HG03342 (cell line): ENCODE measurements at regions not wholly inside any gene's neighbourhood (a gene's known extent, or its start where the extent isn't known, plus 50 kb on each side); places are given as distances from the start of the nearest gene placed in this dataset.
A peak's percentile ranks its signal among the peaks of the same experiment; 100 is the strongest.

ENCODE experiments used
- ATAC-seq: cut with Tn5 transposase; IDR thresholded peaks from one replicate; pipeline ENCODE4 v1.9.1; 2021; ENCODE audit warnings: mild to moderate bottlenecking, moderate library complexity; ENCODE audit not compliant: unreplicated experiment

DNA sequence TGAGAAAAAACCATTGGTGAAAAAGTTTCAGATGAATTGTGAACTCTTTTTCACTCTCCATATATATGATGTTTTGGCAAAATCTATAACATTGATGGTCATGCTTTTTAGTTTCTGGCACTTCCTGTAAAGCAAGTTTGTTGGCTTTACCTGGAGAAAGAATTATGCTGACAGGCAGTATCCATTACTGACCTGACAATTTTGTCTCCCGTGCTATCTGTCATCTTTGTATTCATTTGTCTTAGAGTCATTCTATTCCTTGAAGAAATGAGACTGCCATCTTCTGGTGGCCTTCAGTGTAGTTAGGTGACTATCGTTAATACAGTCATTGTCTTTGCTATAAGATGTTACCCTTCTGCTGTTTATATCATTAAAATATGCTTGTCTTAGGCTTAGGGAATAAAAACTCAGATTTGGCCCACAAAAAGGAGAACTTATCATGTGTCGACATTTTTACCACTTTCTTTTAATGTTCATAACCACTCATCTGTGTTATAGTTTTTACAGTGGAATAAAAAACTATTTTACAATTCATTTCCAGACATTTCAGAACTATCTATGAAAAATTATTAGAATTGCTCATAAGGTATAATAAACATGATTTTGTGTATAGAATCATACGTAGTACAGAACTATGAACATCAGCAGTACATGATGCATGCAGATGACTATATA lies 707.0 kb downstream of the EPM2A start:
- peak; percentile 84 for ATAC-seq

GRCh38 chr6:145031001-145031400 lies 704.3 kb downstream of the EPM2A start:
- no peak for ATAC-seq

GRCh38 chr6:145031962-145032361 lies 703.4 kb downstream of the EPM2A start:
- no peak for ATAC-seq

GRCh38 chr6:145032562-145033145 lies 702.7 kb downstream of the EPM2A start:
- ATAC-seq = no peak

- ATAC-seq = no peak
These were observed 700.7 kb downstream of the EPM2A start for GRCh38 chr6:145034664-145035063.

- ATAC-seq = no peak
These were observed 699.1 kb downstream of the EPM2A start for GRCh38 chr6:145036236-145036635.

- no peak for ATAC-seq
These were observed 698.3 kb downstream of the EPM2A start for GRCh38 chr6:145036848-145037567.

- no peak for ATAC-seq
These were observed 692.8 kb downstream of the EPM2A start for GRCh38 chr6:145042559-145042958.

DNA sequence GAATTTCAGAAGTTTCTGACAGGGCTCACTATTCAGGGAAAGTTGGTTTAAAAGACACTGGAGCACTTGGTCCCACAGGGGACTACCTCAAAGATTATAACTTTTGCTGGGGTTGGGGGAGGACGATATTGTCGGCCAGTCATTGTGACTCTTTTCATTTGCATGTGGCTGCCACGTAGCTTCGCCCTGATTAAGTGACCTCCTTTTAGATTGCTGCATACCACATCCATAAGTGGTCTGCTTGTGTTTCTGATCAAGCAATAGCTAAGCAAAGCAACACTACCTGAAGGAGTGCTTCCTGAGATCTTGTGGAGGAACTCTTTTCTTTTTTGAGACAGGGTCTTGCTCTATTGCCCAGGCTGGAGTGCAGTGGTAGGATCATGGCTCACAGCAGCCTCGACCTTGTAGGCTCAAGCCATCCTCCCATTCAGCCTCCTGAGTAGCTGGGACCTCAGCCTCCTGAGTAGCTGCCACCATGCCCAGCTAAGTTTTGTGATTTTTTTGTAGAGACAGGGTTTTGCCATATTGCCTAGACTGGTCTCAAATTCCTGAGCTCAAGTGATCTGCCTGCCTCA lies 691.3 kb downstream of the EPM2A start:
- ATAC-seq = no peak

- ATAC-seq = no peak
These were observed 690.6 kb downstream of the EPM2A start for GRCh38 chr6:145044641-145045246.

GRCh38 chr6:145045582-145045981 lies 689.7 kb downstream of the EPM2A start:
- no peak for ATAC-seq

GRCh38 chr6:145047891-145048290 lies 687.4 kb downstream of the EPM2A start:
- ATAC-seq = no peak

DNA sequence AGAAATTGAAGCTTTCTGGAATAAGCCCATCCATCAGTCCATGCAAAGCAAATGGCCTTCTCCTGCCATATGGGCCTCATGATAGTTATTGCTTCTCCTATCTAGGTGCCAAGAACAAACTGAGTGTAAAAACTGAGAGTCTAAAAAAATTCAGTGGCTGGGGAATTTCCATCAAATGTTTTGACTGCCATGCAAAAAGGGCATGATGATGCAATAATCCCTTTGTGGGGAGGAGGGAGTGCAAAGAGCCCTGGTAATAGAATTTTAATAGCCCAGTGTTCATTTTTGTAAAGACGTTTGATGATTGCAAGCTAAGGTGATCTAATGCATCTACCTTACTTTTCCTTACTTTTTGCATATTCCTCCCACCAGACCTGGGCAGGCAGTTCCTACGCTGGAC lies 683.7 kb downstream of the EPM2A start:
- no peak for ATAC-seq

DNA sequence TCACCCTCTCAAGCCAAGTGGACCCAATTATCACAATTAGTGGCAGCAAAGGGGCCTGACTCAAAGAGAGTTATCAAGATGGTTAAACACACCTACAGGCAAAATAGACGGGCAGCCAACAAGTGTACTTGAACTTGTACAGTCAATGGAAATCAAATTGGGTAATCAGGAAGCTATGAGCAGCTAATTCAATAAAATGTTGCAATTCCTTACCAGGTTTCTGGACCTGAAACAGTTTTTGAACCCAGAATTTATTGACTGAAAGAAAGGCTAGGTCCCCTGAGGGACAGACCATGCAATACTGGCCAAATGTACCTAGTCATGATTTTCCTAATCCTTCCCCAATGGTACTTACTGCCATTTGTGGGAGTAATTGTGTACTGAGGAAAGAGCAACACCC lies 679.8 kb downstream of the EPM2A start:
- no peak for ATAC-seq

DNA sequence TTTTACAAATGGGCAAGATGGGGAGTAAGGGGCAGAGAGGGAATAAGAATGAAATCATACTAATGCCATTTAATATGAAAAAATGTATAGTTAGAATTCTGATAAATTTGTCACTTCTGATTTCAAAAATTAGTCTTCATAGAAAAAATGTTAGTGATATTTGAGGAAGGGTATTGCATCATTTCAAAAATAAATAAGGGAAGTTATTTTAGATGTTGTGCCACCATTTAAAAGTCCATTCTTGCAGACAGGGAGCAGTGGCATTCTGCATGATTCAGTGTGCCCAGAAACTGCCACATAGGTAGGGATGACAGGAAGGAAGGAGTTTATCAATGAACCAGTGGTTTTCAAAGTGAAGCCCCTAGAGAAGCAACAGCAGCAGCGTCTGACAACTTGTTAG lies 674.6 kb downstream of the EPM2A start:
- no peak for ATAC-seq

- ATAC-seq = no peak
These were observed 672.2 kb downstream of the EPM2A start for GRCh38 chr6:145063091-145063490.

DNA sequence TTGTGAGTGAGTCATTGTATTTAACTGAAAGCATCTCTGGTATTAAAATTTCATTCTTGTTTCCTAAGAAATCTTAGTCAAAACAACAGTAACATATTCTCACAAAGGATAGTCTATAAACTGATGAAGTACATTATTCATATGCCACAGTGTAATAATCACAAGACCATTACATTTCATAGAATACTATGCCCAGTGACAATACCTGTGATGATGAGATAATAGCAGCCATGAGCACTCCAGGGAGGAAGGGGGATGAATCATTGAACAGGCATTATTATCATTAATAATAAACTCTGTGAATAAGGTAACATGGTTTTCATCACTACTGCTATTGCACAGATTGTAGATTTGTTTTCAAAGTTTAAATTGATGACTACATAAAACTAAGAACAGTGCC lies 667.9 kb downstream of the EPM2A start:
- ATAC-seq = no peak

- ATAC-seq = no peak
These were observed 666.7 kb downstream of the EPM2A start for GRCh38 chr6:145068577-145068976.

- no peak for ATAC-seq
These were observed 665.4 kb downstream of the EPM2A start for GRCh38 chr6:145069966-145070365.

DNA sequence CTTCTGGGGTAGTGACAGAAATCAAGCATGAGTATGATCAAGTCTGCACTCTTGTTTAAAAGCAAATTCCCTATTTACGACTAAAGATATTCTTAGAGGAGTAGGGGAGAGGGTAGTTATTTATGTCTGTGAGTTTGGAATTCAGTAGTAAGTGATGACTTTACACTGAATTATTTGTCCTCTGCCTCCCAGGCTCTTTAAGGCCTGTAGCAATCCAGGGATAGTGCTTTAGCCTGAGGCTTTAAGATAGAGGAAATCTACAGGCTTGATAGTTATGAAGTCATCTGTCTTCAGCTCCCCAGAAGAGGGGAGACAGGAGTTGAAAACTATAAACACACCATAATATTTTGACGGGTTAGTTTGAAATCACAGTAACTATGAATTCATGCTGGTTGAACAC lies 664.5 kb downstream of the EPM2A start:
- no peak for ATAC-seq

GRCh38 chr6:145071836-145072235 lies 663.5 kb downstream of the EPM2A start:
- ATAC-seq = no peak

- ATAC-seq = no peak
These were observed 661.5 kb downstream of the EPM2A start for GRCh38 chr6:145073811-145074210.
